Thymus (tissue), 11 donors: ENCODE measurements at regions not wholly inside any gene's neighbourhood (a gene's known extent, or its start where the extent isn't known, plus 50 kb on each side); places are given as distances from the start of the nearest gene placed in this dataset.

ENCODE experiments used
- DNase-seq, 9 donors: peaks; one replicate each; pipeline ENCODE4 v3.0.0-alpha.2; 2013; ENCODE audit warnings: low spot score in 9 of 9, low read depth in 6 of 9, missing footprints in 1 of 9
- H3K27ac ChIP-seq, 2 donors: one replicate each; pipeline ENCODE4 v1.5.1; 2013; ENCODE audit warnings: control low read depth in 1 of 2, low read depth in 1 of 2, low read length in 1 of 2, mild to moderate bottlenecking in 1 of 2, moderate library complexity in 1 of 2
- H3K27me3 ChIP-seq, 2 donors: one replicate each; pipeline ENCODE4 v1.5.1; 2013; ENCODE audit warnings: low read length in 1 of 2; ENCODE audit not compliant: control insufficient read depth in 2 of 2, insufficient read depth in 1 of 2
- H3K36me3 ChIP-seq, 2 donors: one replicate each; pipeline ENCODE4 v1.5.1; 2013; ENCODE audit warnings: low read length in 1 of 2, mild to moderate bottlenecking in 1 of 2, moderate library complexity in 1 of 2; ENCODE audit not compliant: control insufficient read depth in 2 of 2, insufficient read depth in 2 of 2
- H3K4me1 ChIP-seq, 2 donors: one replicate each; pipeline ENCODE4 v1.5.1; 2013; ENCODE audit warnings: low read length in 2 of 2; ENCODE audit not compliant: control insufficient read depth in 2 of 2, insufficient read depth in 2 of 2
- H3K4me3 ChIP-seq, 2 donors: one replicate each; pipeline ENCODE4 v1.5.1; 2013; ENCODE audit warnings: low read length in 2 of 2, control low read depth in 1 of 2, mild to moderate bottlenecking in 1 of 2
- H3K9me3 ChIP-seq, 2 donors: one replicate each; pipeline ENCODE4 v1.5.1; 2013; ENCODE audit warnings: low read length in 1 of 2, mild to moderate bottlenecking in 1 of 2; ENCODE audit not compliant: control insufficient read depth in 2 of 2, insufficient read depth in 1 of 2
- WGBS: extraction: QIAGEN DNeasy Blood & Tissue Kit; methylation state at CpG from one replicate; pipeline ENCODE4 v1.1.7; 2013; 5-methylcytosine and 5-hydroxymethylcytosine counted together
- donor health status: healthy.

DNA sequence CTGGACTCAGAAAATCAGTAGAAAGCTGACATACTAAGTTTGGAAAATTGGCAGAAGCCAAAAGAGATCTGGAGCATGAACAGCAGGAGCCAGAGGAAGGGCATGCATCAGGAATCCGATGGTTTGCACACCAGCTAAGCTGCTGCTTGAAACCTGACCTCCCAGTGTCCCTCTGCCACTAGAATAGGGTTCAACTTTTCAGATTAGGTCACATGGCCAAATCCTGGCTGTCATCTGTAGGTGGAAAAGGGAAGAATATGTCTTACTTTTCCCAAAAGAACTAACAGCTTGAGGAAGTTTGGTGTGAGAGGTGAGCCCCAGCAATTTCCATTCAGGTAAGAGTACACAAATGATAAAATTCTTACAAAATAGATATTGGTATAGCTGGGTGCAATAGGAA is 732.6 kb downstream of the RERGL start:
- no peak for DNase-seq
- no peak overlapping the region for H3K4me3 ChIP-seq
- WGBS: 76% methylated on average over 1 of the region's 1 CpG
- no peak overlapping the region for H3K27ac ChIP-seq
- no peaks in the 10 kb centered on the region for H3K27me3 ChIP-seq
- H3K9me3 ChIP-seq: no peaks in the 10 kb centered on the region
- no peaks in the 10 kb centered on the region for H3K4me1 ChIP-seq
- no peaks in the 10 kb centered on the region for H3K36me3 ChIP-seq

DNA sequence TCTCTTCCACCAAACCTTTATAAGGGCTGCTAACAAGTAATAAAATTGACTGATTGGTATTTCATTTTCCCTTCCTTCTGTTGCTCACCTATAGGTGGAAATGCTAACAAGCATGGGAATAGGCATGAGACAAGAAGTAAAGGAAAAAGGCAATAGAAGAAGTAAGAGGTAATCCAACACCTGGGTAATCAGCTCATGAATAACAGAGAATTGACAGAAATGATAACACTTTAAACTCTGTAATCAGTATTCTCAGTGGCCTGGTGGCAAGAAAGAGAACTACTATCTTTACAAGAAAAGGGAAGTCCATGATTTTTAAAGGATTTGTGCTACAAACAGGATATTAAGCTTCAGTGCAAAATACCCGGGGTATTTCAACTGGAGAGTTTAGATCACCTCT is 737.8 kb downstream of the RERGL start:
- no peak for DNase-seq
- no peaks in the 10 kb centered on the region for H3K36me3 ChIP-seq
- H3K27me3 ChIP-seq: no peaks in the 10 kb centered on the region
- WGBS: 44% methylated on average over 1 of the region's 1 CpG
- H3K9me3 ChIP-seq: no peaks in the 10 kb centered on the region
- H3K27ac ChIP-seq: no peak overlapping the region
- no peaks in the 10 kb centered on the region for H3K4me1 ChIP-seq
- no peak overlapping the region for H3K4me3 ChIP-seq

DNA sequence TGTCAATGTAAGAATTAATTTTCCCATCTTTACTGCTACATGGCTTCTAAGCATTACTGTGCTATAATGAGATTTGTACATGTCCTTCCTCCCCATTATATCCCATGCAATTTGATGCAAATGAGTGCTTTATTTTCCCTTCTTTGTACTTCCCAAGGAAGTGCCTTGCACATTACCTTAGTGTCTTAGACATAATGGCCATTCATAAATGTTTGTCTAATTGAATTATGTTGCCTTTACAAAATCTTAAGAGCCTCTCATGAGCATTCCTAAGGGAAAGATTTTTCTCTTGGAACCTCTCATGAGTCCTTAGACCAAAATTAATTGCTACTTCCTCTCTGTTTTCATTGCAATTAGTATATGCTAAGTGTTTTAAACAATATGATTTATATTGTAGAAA is 741.7 kb downstream of the RERGL start:
- DNase-seq: no peak
- H3K4me1 ChIP-seq: no peaks in the 10 kb centered on the region
- H3K27ac ChIP-seq: no peak overlapping the region
- H3K4me3 ChIP-seq: no peak overlapping the region
- no peaks in the 10 kb centered on the region for H3K36me3 ChIP-seq
- peaks cover 0 to 2% of the 10 kb centered on the region in 2 donors for H3K9me3 ChIP-seq
- no peaks in the 10 kb centered on the region for H3K27me3 ChIP-seq

DNA sequence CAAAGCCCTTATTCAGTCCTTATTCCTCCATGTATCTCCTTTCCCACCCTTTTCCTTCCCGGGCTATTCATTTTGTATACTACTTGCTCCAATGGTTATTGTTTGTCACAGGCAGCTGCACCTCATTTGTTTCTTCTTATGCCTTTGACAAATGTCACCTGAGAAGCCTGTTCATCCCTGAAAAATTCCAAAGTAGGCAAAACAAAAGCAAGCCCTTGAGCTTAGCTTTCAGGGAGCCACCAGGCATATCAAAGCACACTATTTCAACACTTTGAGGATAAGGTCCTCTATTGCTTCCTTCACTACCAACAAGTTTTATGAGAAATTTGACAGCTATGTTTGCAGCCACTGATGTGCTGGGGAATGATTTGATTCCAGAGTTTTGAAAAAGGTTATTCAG is 738.7 kb upstream of the LMO3 start:
- no peak for DNase-seq
- WGBS: 94% methylated on average over 1 of the region's 1 CpG
- Histone ChIP-seq H3K27ac (no peak overlapping the region), H3K9me3 (peaks cover 0 to 5% of the 10 kb centered on the region in 2 donors), H3K4me1 (no peaks in the 10 kb centered on the region), H3K36me3 (no peaks in the 10 kb centered on the region), H3K4me3 (no peak overlapping the region), H3K27me3 (no peaks in the 10 kb centered on the region)

DNA sequence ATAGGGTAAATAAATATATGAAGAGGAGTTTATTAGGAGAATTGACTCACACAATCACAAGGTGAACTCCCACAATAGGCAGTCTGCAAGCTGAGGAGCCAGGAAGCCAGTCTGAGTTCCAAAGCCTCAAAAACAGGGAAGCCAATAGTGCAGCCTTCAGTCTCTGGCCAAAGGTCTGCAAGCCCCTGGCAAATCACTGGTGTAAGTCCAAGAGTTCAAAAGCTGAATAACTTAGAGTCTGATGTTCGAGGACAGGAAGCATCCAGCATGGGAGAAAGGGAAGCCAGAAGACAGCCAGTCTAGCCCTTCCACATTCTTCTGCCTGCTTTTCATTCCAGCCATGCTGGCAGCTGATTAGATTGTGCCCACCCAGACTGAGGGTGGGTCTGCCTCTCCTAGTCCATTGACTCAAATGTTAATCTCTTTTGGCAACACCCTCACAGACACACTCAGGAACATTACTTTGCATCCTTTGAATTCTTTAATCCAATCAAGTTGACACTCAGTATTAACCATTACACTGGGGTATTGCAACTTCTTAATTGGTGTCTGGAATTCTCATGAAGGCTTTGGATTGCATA is 736.5 kb upstream of the LMO3 start:
- 33% methylated on average over 1 of the region's 1 CpG for WGBS
- Histone ChIP-seq H3K4me1 (no peaks in the 10 kb centered on the region), H3K27me3 (no peaks in the 10 kb centered on the region), H3K4me3 (no peak overlapping the region), H3K27ac (no peak overlapping the region), H3K9me3 (peaks cover 0 to 5% of the 10 kb centered on the region in 2 donors), H3K36me3 (no peaks in the 10 kb centered on the region)
- DNase-seq: no peak

GRCh38 chr12:17335487-17335886 is 729.5 kb upstream of the LMO3 start:
- 95% methylated on average over 3 of the region's 3 CpGs for WGBS
- Histone ChIP-seq H3K27ac (no peak overlapping the region), H3K4me1 (no peaks in the 10 kb centered on the region), H3K27me3 (no peaks in the 10 kb centered on the region), H3K4me3 (no peak overlapping the region), H3K36me3 (no peaks in the 10 kb centered on the region), H3K9me3 (no peaks in the 10 kb centered on the region)
- DNase-seq: no peak

- Histone ChIP-seq H3K36me3 (no peaks in the 10 kb centered on the region), H3K27me3 (no peaks in the 10 kb centered on the region), H3K4me3 (no peak overlapping the region), H3K27ac (no peak overlapping the region), H3K4me1 (no peaks in the 10 kb centered on the region), H3K9me3 (no peaks in the 10 kb centered on the region)
- WGBS: 88% methylated on average over 3 of the region's 3 CpGs
- DNase-seq: no peak
Observed at GRCh38 chr12:17334784-17335183, 728.8 kb upstream of the LMO3 start.

DNA sequence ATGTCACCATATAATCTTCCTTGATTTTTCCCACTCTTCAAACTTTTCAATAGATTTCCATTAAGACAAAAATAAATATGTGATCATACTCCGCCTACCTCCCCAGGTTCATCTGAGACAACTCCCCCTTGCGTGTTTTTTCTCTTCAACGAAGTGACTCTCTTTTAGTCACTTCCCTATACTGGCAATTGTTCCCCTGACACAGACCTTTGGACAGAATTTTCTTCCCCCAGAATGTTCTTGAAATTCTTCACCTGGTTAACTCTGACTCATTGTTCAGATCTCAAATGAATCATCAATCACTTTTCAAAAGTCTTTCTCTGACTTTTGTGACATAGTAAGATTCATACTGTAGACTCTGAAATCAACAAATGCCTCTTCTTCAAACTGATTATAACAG is 727.3 kb upstream of the LMO3 start:
- no peaks in the 10 kb centered on the region for H3K4me1 ChIP-seq
- H3K36me3 ChIP-seq: no peaks in the 10 kb centered on the region
- WGBS: 94% methylated on average over 3 of the region's 3 CpGs
- DNase-seq: no peak
- H3K4me3 ChIP-seq: no peak overlapping the region
- no peaks in the 10 kb centered on the region for H3K9me3 ChIP-seq
- H3K27me3 ChIP-seq: no peaks in the 10 kb centered on the region
- H3K27ac ChIP-seq: no peak overlapping the region

- Histone ChIP-seq H3K36me3 (no peaks in the 10 kb centered on the region), H3K27me3 (no peaks in the 10 kb centered on the region), H3K4me3 (no peak overlapping the region), H3K27ac (no peak overlapping the region), H3K9me3 (peaks cover 0 to 10% of the 10 kb centered on the region in 2 donors), H3K4me1 (no peaks in the 10 kb centered on the region)
- WGBS: 56% methylated on average over 2 of the region's 2 CpGs
- DNase-seq: no peak
Observed at GRCh38 chr12:17326649-17327048, 720.7 kb upstream of the LMO3 start.

GRCh38 chr12:17322090-17322489 is 716.1 kb upstream of the LMO3 start:
- WGBS: 94% methylated on average over 2 of the region's 2 CpGs
- DNase-seq: no peak
- no peaks in the 10 kb centered on the region for H3K36me3 ChIP-seq
- no peaks in the 10 kb centered on the region for H3K4me1 ChIP-seq
- no peak overlapping the region for H3K27ac ChIP-seq
- no peak overlapping the region for H3K4me3 ChIP-seq
- H3K27me3 ChIP-seq: no peaks in the 10 kb centered on the region
- H3K9me3 ChIP-seq: peaks cover 0 to 10% of the 10 kb centered on the region in 2 donors
